Ascending aorta (tissue), 2 donors: ENCODE measurements at regions not wholly inside any gene's neighbourhood (a gene's known extent, or its start where the extent isn't known, plus 50 kb on each side); places are given as distances from the start of the nearest gene placed in this dataset.
A peak's percentile ranks its signal among the peaks of the same experiment; 100 is the strongest.

Experiments used
- DNase-seq, 2 donors: peaks; one replicate each; pipeline ENCODE4 v3.0.0-alpha.2; 2019; ENCODE audit warnings: low spot score in 2 of 2
- H3K27ac ChIP-seq, 2 donors: fragments of 200-600 bp; sonication (generic); one replicate each; pipeline ENCODE4 v1.5.1; 2016 to 2017; ENCODE audit warnings: mild to moderate bottlenecking in 1 of 2
- H3K27me3 ChIP-seq: fragments of 200-600 bp; sonication (generic); one replicate; pipeline ENCODE4 v1.5.1; 2017
- H3K36me3 ChIP-seq, 2 donors: fragments of 200-600 bp; sonication (generic); one replicate each; pipeline ENCODE4 v1.5.1; 2016
- H3K4me1 ChIP-seq, 2 donors: fragments of 200-600 bp; sonication (generic); one replicate each; pipeline ENCODE4 v1.5.1; 2016 to 2017; ENCODE audit warnings: mild to moderate bottlenecking in 1 of 2
- H3K4me3 ChIP-seq, 2 donors: fragments of 200-600 bp; sonication (generic); one replicate each; pipeline ENCODE4 v1.5.1; 2016 to 2017; ENCODE audit warnings: mild to moderate bottlenecking in 1 of 2
- H3K9me3 ChIP-seq, 2 donors: fragments of 200-600 bp; sonication (generic); one replicate each; pipeline ENCODE4 v1.5.1; 2016
- intact Hi-C: fragments of 100-400 bp; cut with DNase I; formaldehyde crosslinking; loops from one replicate; pipeline ENCODE4 v1.15.1; 2023
- TF ChIP-seq, protein P1 (sequence below), 3 experiments: fragments of 200-600 bp in 2 of 3; fragments of 450-650 bp in 1 of 3; sonication (generic) in 2 of 3; IDR thresholded peaks; one replicate each; pipeline ENCODE4 v1.5.1; 2016 to 2019; ENCODE audit warnings: antibody characterized with exemption in 3 of 3, mild to moderate bottlenecking in 1 of 3, moderate library complexity in 1 of 3

DNA sequence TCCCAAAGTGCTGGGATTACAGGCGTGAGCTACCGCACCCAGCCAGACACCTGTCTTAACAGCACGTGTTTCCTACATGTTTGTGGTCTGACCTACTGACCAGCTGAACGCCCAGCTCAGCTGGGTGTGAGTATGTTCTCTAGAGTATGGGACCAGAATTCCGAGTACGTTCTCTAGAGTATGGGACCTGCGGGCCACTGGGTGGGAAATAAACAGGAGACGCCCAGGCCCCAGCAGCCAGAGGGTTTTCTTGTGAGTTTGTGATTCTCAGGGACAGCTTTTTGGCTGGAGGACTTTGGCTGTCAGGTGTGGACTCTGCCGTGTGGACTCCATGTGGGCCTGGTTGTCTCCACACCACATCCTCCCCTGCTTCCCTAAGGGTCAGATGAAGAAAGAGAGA lies 87.3 kb downstream of the CHRD start:
- intact Hi-C loops, result loop anchor here (5.0 kb wide), 1 partner anchor 95 kb away; no protein-coding TSS in a partner anchor
- Histone ChIP-seq H3K9me3 (no peaks in the 10 kb centered on the region), H3K36me3 (no peaks in the 10 kb centered on the region), H3K27ac (no peak overlapping the region), H3K27me3 (no peaks in the 10 kb centered on the region), H3K4me3 (no peak overlapping the region), H3K4me1 (no peaks in the 10 kb centered on the region)
- TF ChIP-seq, protein P1, sequence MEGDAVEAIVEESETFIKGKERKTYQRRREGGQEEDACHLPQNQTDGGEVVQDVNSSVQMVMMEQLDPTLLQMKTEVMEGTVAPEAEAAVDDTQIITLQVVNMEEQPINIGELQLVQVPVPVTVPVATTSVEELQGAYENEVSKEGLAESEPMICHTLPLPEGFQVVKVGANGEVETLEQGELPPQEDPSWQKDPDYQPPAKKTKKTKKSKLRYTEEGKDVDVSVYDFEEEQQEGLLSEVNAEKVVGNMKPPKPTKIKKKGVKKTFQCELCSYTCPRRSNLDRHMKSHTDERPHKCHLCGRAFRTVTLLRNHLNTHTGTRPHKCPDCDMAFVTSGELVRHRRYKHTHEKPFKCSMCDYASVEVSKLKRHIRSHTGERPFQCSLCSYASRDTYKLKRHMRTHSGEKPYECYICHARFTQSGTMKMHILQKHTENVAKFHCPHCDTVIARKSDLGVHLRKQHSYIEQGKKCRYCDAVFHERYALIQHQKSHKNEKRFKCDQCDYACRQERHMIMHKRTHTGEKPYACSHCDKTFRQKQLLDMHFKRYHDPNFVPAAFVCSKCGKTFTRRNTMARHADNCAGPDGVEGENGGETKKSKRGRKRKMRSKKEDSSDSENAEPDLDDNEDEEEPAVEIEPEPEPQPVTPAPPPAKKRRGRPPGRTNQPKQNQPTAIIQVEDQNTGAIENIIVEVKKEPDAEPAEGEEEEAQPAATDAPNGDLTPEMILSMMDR (IDR thresholded peaks at IDR 0.05), result no peak
- no peak for DNase-seq

GRCh38 chr3:184470551-184470950 lies 90.7 kb downstream of the CHRD start:
- no peak overlapping the region for H3K27ac ChIP-seq
- H3K27me3 ChIP-seq, result no peaks in the 10 kb centered on the region
- no peak for DNase-seq
- TF ChIP-seq, protein P1 (IDR thresholded peaks at IDR 0.05), result no peak
- H3K36me3 ChIP-seq, result no peaks in the 10 kb centered on the region
- intact Hi-C loops, result no loop called here
- no peak overlapping the region for H3K4me3 ChIP-seq
- no peaks in the 10 kb centered on the region for H3K4me1 ChIP-seq
- H3K9me3 ChIP-seq, result no peaks in the 10 kb centered on the region

DNA sequence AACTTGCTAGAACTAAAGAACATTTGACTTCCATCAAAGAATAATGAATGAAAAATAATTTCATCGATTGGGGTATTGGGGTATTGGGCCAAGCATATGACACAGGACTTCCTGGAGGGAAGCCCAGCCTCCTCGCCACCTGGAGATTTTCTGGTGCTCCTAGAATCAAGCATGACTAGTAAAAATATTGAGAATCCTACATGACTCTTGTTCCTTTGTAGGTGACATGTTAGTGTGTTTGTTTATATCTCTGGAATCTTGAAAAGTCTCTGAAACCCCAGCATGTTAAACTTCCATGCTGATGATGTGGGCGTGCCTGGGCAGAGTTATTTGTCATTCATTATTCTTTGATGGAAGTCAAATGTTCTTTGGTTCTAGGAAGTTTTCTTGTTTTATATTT lies 90.1 kb upstream of the EPHB3 start:
- Histone ChIP-seq H3K9me3 (no peaks in the 10 kb centered on the region), H3K4me3 (no peak overlapping the region), H3K27ac (no peak overlapping the region), H3K4me1 (no peaks in the 10 kb centered on the region), H3K36me3 (no peaks in the 10 kb centered on the region), H3K27me3 (no peaks in the 10 kb centered on the region)
- TF ChIP-seq, protein P1 (IDR thresholded peaks at IDR 0.05), result no peak
- DNase-seq, result no peak
- intact Hi-C loops, result no loop called here

DNA sequence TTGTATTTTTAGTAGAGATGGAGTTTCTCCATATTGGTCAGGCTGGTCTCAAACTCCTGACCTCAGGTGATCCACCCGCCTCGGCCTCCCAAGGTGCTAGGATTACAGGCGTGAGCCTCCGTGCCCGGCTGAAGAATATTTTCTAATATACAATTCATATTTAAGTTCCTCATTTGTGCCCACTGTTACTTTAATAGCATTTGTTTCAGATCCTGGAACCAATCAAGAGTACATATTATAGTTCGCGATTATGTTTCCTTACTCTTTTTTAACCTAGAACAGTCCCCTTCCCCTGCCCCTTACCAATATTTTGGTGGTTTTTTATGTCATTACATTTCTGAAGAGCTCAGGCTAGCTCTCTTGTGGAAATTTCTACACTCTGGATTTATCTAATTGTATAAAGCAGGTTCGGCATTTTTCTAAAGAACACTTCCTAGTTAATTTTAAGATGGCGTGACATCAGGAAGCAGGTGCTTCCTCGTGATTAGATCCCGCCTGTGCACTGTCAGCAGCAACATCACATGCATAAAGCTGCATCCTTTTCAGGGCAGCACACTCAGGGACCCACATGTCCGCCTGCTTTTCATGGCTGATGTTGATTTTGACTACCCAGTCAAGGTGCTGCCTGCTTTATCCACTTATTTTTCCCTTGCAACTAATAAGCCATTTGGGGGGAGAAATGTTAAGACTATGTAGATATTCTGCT lies 88.7 kb upstream of the EPHB3 start:
- H3K27me3 ChIP-seq, result no peaks in the 10 kb centered on the region
- H3K9me3 ChIP-seq, result peaks cover 0 to under 1% of the 10 kb centered on the region in 2 donors
- DNase-seq, result peak in 1 of 2 donors; percentile 73
- intact Hi-C loops, result no loop called here
- no peak overlapping the region for H3K4me3 ChIP-seq
- no peaks in the 10 kb centered on the region for H3K4me1 ChIP-seq
- TF ChIP-seq, protein P1 (IDR thresholded peaks at IDR 0.05), result no peak
- peak overlapping the region in 1 of 2 donors; percentile 10 for H3K27ac ChIP-seq
- H3K36me3 ChIP-seq, result no peaks in the 10 kb centered on the region

GRCh38 chr3:184474897-184475296 lies 86.7 kb upstream of the EPHB3 start:
- TF ChIP-seq, protein P1 (IDR thresholded peaks at IDR 0.05), result no peak
- H3K36me3 ChIP-seq, result no peaks in the 10 kb centered on the region
- no peak overlapping the region for H3K27ac ChIP-seq
- no peak for DNase-seq
- no peaks in the 10 kb centered on the region for H3K27me3 ChIP-seq
- no peaks in the 10 kb centered on the region for H3K4me1 ChIP-seq
- H3K4me3 ChIP-seq, result no peak overlapping the region
- H3K9me3 ChIP-seq, result peaks cover 0 to 4% of the 10 kb centered on the region in 2 donors
- intact Hi-C loops, result no loop called here
